BLaER1 (cell line): ENCODE measurements at regions not wholly inside any gene's neighbourhood (a gene's known extent, or its start where the extent isn't known, plus 50 kb on each side); places are given as distances from the start of the nearest gene placed in this dataset.

Experiments
- H3K27ac ChIP-seq: shearing (Covaris generic); formaldehyde crosslinking; 2 replicates; pipeline ENCODE4 v1.8.1; 2022
- H3K27me3 ChIP-seq: shearing (Covaris generic); formaldehyde crosslinking; 2 replicates; pipeline ENCODE4 v1.8.1; 2022
- H3K36me3 ChIP-seq: shearing (Covaris generic); formaldehyde crosslinking; 2 replicates; pipeline ENCODE4 v1.8.1; 2022
- H3K4me1 ChIP-seq: shearing (Covaris generic); formaldehyde crosslinking; 2 replicates; pipeline ENCODE4 v1.8.1; 2022
- H3K4me2 ChIP-seq: shearing (Covaris generic); formaldehyde crosslinking; 2 replicates; pipeline ENCODE4 v1.8.1; 2022
- H3K4me3 ChIP-seq: shearing (Covaris generic); formaldehyde crosslinking; 2 replicates; pipeline ENCODE4 v1.8.1; 2022
- H3K9ac ChIP-seq: shearing (Covaris generic); formaldehyde crosslinking; 2 replicates; pipeline ENCODE4 v1.8.1; 2022
- H3K9me3 ChIP-seq: shearing (Covaris generic); formaldehyde crosslinking; 2 replicates; pipeline ENCODE4 v1.8.1; 2022
- H4K20me1 ChIP-seq: shearing (Covaris generic); formaldehyde crosslinking; 2 replicates; pipeline ENCODE4 v1.8.1; 2022
- Cebpa-rat ChIP-seq: shearing (Covaris generic); IDR thresholded peaks from 2 replicates; pipeline ENCODE4 v1.8.1; 2022

DNA sequence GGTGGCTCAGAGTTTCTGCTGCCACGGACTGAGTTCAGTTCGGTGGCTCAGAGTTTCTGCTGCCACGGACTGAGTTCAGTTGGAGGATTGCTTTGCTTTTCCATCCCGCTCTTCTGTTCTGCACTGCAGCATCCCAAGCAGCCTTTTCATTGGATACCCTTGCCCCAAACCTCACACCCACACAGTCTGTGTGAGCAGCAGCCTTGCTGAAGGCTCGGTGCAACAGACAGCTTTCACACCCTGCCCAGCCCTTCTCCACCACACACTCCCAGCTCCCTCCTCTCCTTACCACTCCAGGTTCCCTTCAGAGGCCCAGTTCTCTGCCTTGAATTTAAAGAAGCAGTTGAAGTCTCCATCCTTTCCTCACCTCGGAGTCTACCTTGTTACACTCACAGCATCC is 52.5 kb upstream of the CHD6 start:
- Histone ChIP-seq H3K9ac (no peak overlapping the region), H3K27ac (no peak overlapping the region), H3K36me3 (no peaks in the 10 kb centered on the region), H3K4me2 (peak overlapping the region; percentile 63), H3K27me3 (no peaks in the 10 kb centered on the region), H3K4me3 (no peak overlapping the region), H3K9me3 (no peaks in the 10 kb centered on the region), H3K4me1 (peaks cover 31% of the 10 kb centered on the region), H4K20me1 (no peaks in the 10 kb centered on the region)
- TF ChIP-seq Cebpa-rat: no peak

DNA sequence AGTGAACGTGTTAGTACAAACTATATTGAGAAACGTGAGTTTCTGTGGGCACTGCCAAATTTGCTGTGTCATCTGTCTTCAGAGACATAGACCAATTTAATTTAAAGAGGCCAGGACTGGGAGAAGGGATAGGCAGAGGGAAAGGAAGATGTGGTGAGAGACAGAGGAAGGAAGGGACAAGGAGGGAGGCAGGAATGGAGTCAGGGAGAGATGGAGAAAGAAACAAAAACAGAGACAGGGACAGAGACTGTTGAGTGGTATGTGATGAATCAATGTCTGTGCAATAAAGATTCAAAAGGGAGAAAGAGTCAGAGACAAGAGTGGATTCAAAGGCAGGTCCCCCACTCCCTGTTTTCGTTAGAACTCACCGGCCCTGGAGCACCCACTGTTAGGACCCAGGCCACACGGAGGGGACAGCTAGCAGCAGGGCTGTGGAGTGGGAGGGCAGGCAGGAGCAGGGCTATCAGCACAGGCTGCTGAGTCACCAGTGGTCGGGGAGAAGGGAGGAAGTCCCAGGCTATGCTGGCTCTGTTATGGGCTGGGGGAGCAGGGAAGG is 51.6 kb upstream of the CHD6 start:
- H3K9me3 ChIP-seq: no peaks in the 10 kb centered on the region
- no peaks in the 10 kb centered on the region for H4K20me1 ChIP-seq
- no peak for TF ChIP-seq Cebpa-rat
- H3K27ac ChIP-seq: no peak overlapping the region
- no peak overlapping the region for H3K4me3 ChIP-seq
- no peaks in the 10 kb centered on the region for H3K36me3 ChIP-seq
- H3K4me1 ChIP-seq: peaks cover 31% of the 10 kb centered on the region
- no peaks in the 10 kb centered on the region for H3K27me3 ChIP-seq
- H3K4me2 ChIP-seq: no peak overlapping the region
- no peak overlapping the region for H3K9ac ChIP-seq

DNA sequence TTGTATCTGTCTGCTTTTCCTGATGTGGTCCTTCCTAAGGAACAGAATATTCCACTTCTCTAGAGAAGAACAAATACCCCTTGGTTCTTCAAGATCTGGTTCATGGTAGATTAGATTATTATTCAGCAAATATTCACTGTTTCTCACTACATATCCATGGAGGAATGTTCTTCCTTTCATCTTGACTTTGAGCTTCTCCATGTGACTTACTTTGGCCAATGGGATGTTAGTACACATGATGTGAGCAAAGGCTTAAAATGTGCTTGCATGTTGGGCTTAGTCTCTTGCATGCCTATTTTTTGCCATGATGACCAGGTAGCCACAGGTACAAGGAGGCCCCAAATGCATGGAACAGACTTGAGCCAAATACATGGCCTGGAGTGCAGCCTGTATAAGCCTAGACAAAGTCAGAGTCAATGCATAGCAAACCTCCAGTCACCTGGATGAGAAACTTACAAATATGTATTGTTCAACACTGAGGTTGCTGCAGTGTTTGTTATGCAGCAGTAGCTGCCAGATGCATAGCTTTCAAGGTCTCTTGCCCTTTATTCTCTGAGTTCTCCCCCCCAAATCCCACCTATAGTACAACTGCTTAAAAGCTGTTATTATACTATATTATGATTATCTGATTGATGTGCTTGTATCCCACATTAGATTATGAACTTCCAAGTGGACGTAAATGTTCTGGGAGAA is 50.0 kb upstream of the CHD6 start:
- Histone ChIP-seq H3K27ac (no peak overlapping the region), H3K36me3 (no peaks in the 10 kb centered on the region)

More for the DNA sequence above, 50.0 kb upstream of the CHD6 start:
- H4K20me1 ChIP-seq: no peaks in the 10 kb centered on the region
- no peak overlapping the region for H3K4me3 ChIP-seq
- H3K9ac ChIP-seq: no peak overlapping the region
- no peaks in the 10 kb centered on the region for H3K27me3 ChIP-seq
- H3K9me3 ChIP-seq: no peaks in the 10 kb centered on the region
- peaks cover 20% of the 10 kb centered on the region for H3K4me1 ChIP-seq
- TF ChIP-seq Cebpa-rat: no peak
- no peak overlapping the region for H3K4me2 ChIP-seq
